KMS-11 (cell line): ENCODE measurements at regions not wholly inside any gene's neighbourhood (a gene's known extent, or its start where the extent isn't known, plus 50 kb on each side); places are given as distances from the start of the nearest gene placed in this dataset.

Experiments used
- H2AFZ ChIP-seq: fragments of 200-600 bp; sonication (generic); 2 replicates; pipeline ENCODE4 v1.6.1; 2016; ENCODE audit warnings: antibody characterized with exemption, mixed run types, low read depth
- H3K27ac ChIP-seq: fragments of 200-600 bp; sonication (generic); 2 replicates; pipeline ENCODE4 v1.6.1; 2016; ENCODE audit warnings: mild to moderate bottlenecking, mixed run types
- H3K27me3 ChIP-seq: fragments of 200-600 bp; sonication (generic); 2 replicates; pipeline ENCODE4 v1.6.1; 2017; ENCODE audit warnings: mild to moderate bottlenecking, low read depth, mixed run types, moderate library complexity; ENCODE audit not compliant: insufficient read depth
- H3K36me3 ChIP-seq: fragments of 200-600 bp; sonication (generic); 2 replicates; pipeline ENCODE4 v1.6.1; 2017; ENCODE audit warnings: mild to moderate bottlenecking, mixed run types; ENCODE audit not compliant: insufficient read depth
- H3K4me1 ChIP-seq: fragments of 200-600 bp; sonication (generic); 2 replicates; pipeline ENCODE4 v1.6.1; 2016; ENCODE audit warnings: mild to moderate bottlenecking, low read depth, mixed run types; ENCODE audit not compliant: poor library complexity, severe bottlenecking
- H3K4me2 ChIP-seq: fragments of 200-600 bp; sonication (generic); 2 replicates; pipeline ENCODE4 v1.7.0; 2016; ENCODE audit warnings: mild to moderate bottlenecking, mixed run types
- H3K4me3 ChIP-seq: fragments of 200-600 bp; sonication (generic); IDR thresholded peaks from 2 replicates; pipeline ENCODE4 v1.6.1; 2017; ENCODE audit warnings: low read depth, low read length, mixed read lengths; ENCODE audit not compliant: insufficient read depth
- H3K79me2 ChIP-seq: fragments of 200-600 bp; sonication (generic); 2 replicates; pipeline ENCODE4 v1.6.1; 2016; ENCODE audit warnings: low read depth, mixed run types; ENCODE audit not compliant: insufficient read depth
- H3K9ac ChIP-seq: fragments of 200-600 bp; sonication (generic); 2 replicates; pipeline ENCODE4 v1.6.1; 2016; ENCODE audit warnings: mild to moderate bottlenecking, mixed run types
- H4K20me1 ChIP-seq: fragments of 200-600 bp; sonication (generic); 2 replicates; pipeline ENCODE4 v1.6.1; 2016; ENCODE audit warnings: mild to moderate bottlenecking, mixed run types; ENCODE audit not compliant: insufficient read depth
- TF ChIP-seq, protein P1 (sequence below): fragments of 200-600 bp; sonication (generic); conservative IDR thresholded peaks from 2 replicates; pipeline ENCODE4 v1.6.1; 2017; ENCODE audit warnings: low read depth, mild to moderate bottlenecking, antibody characterized with exemption, low read length, moderate library complexity, mixed read lengths

DNA sequence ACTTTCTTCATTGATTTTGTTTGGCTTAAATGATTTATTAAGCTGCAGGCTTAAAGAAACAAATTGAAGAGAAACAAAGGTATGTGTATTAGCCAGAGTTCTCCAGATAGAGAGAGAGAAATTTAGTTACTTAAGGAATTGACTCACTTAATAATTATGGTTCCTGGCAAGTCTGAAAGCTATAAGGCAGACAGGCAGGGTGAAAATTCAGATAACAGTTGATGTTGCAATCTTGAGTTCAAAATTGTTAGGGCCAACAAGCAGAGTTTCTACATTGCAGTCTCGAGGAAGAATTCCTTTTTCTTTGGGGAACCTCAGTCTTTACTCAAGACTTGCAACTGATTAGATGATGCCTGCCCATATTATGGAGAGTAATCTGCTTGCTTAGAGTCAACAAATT is 593.5 kb downstream of the ADCYAP1 start:
- no peaks in the 10 kb centered on the region for H3K79me2 ChIP-seq
- H3K4me3 ChIP-seq: no peak overlapping the region
- no peaks in the 10 kb centered on the region for H3K4me1 ChIP-seq
- H3K36me3 ChIP-seq: no peaks in the 10 kb centered on the region
- H3K27ac ChIP-seq: no peak overlapping the region
- no peak overlapping the region for H2AFZ ChIP-seq
- TF ChIP-seq, protein P1, sequence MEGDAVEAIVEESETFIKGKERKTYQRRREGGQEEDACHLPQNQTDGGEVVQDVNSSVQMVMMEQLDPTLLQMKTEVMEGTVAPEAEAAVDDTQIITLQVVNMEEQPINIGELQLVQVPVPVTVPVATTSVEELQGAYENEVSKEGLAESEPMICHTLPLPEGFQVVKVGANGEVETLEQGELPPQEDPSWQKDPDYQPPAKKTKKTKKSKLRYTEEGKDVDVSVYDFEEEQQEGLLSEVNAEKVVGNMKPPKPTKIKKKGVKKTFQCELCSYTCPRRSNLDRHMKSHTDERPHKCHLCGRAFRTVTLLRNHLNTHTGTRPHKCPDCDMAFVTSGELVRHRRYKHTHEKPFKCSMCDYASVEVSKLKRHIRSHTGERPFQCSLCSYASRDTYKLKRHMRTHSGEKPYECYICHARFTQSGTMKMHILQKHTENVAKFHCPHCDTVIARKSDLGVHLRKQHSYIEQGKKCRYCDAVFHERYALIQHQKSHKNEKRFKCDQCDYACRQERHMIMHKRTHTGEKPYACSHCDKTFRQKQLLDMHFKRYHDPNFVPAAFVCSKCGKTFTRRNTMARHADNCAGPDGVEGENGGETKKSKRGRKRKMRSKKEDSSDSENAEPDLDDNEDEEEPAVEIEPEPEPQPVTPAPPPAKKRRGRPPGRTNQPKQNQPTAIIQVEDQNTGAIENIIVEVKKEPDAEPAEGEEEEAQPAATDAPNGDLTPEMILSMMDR: no peak
- no peaks in the 10 kb centered on the region for H3K27me3 ChIP-seq
- no peak overlapping the region for H3K9ac ChIP-seq
- no peaks in the 10 kb centered on the region for H4K20me1 ChIP-seq
- H3K4me2 ChIP-seq: no peak overlapping the region

DNA sequence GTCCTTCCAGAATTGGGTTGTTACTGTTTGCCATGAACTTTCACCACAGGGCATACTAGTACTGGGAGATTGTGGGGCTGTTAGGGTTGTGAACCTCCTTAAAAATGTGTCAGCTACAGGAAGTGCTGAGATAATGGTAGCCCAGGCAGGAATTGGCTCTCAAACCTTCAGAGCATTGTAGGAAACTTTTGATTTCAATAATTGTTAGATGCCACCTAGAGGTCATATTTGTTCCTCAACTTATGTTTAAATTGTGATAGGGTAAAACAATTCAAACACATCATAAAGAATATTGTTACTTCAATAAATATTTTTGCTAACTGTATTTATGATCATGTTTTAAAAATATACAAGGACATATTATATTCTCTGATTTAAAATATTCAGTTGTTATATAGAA is 594.6 kb downstream of the ADCYAP1 start:
- Histone ChIP-seq H3K4me1 (no peaks in the 10 kb centered on the region), H3K27me3 (no peaks in the 10 kb centered on the region), H3K36me3 (no peaks in the 10 kb centered on the region), H3K9ac (no peak overlapping the region), H3K4me2 (no peak overlapping the region), H4K20me1 (no peaks in the 10 kb centered on the region), H3K4me3 (no peak overlapping the region), H3K79me2 (no peaks in the 10 kb centered on the region), H2AFZ (no peak overlapping the region), H3K27ac (no peak overlapping the region)
- TF ChIP-seq, protein P1: peak; percentile 24; the same call in 1 of the 2 replicates

DNA sequence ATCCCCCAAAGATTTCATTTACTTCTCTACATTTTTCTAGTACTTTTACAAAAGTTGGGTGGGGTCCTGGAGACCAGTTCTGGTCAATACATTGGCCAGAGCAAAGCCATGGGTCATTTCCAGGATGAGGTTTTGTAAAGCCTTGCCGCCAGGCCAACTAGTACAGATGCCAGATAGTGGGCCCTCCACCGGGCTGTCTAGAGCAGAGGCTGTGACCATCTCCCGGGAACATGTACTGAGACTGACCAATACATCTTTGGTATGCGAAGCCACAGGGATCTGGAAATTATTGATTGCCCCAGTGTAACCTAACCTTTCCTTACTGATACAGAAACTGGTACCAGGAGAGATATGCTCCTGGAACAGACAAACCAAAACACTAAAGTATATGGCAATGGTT is 599.2 kb downstream of the ADCYAP1 start:
- no peaks in the 10 kb centered on the region for H3K4me1 ChIP-seq
- no peaks in the 10 kb centered on the region for H3K36me3 ChIP-seq
- H3K4me2 ChIP-seq: no peak overlapping the region
- H3K79me2 ChIP-seq: no peaks in the 10 kb centered on the region
- H3K27ac ChIP-seq: no peak overlapping the region
- H2AFZ ChIP-seq: no peak overlapping the region
- no peaks in the 10 kb centered on the region for H3K27me3 ChIP-seq
- TF ChIP-seq, protein P1: no peak
- no peak overlapping the region for H3K4me3 ChIP-seq
- no peaks in the 10 kb centered on the region for H4K20me1 ChIP-seq
- H3K9ac ChIP-seq: no peak overlapping the region

DNA sequence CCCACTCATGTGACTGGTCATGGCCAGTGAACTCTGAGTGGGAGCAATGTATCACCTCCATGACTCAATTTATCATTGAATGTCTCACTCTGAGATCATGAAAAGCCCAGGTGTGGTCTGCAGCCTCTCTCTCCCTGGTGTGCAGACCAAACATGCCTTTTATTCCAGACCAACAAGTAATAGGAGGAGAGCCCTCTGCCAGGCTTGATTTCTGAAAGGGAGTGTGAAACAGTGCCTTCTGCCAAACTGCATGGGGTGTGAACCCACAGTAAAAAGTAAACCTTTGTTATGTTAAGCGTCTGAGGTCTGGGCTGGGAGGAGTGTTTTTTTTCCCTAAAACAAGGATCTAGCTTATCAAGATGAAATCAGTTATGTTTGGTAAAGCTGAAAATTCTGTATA is 601.2 kb downstream of the ADCYAP1 start:
- no peaks in the 10 kb centered on the region for H3K36me3 ChIP-seq
- no peaks in the 10 kb centered on the region for H3K4me1 ChIP-seq
- H3K4me3 ChIP-seq: no peak overlapping the region
- H3K79me2 ChIP-seq: no peaks in the 10 kb centered on the region
- H3K9ac ChIP-seq: no peak overlapping the region
- H3K4me2 ChIP-seq: no peak overlapping the region
- H2AFZ ChIP-seq: no peak overlapping the region
- H3K27me3 ChIP-seq: no peaks in the 10 kb centered on the region
- no peaks in the 10 kb centered on the region for H4K20me1 ChIP-seq
- TF ChIP-seq, protein P1: no peak
- no peak overlapping the region for H3K27ac ChIP-seq
